ENCODE measurements at regions not wholly inside any gene's neighbourhood (a gene's known extent, or its start where the extent isn't known, plus 50 kb on each side); places are given as distances from the start of the nearest gene placed in this dataset.

DNA sequence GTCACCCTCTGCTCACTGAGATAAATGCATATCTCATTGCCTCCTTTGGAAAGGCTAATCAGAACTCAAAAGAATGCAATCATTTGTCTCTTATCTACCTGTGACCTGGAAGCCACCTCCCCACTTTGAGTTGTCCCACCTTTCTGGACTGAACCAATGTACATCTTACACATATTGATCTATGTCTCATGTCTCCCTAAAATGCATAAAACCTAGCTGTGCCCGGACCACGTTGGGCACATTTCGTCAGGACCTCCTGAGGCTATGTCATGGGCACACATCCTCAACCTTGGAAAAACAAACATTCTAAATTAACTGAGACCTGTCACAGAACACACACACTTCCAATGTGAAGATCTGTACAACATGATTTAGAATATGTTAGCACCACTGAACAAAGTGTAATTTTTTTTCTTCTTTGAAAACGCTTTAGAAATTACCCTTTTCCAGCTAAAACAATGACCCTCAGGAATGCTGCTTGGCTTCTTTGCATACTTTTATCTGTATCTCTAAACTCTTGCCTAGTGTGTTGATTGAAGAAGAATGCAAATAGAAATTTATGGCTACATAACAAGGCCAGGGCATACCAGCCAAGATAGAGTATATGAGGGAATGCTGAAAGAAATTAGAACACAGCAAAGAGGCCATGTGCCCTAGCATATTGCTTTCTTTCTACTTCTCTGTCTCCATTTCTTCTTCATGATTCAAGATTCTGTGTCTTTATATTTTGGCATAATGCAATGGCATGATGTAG is 84.6 kb upstream of the DST start:
- TF ChIP-seq, protein P1, sequence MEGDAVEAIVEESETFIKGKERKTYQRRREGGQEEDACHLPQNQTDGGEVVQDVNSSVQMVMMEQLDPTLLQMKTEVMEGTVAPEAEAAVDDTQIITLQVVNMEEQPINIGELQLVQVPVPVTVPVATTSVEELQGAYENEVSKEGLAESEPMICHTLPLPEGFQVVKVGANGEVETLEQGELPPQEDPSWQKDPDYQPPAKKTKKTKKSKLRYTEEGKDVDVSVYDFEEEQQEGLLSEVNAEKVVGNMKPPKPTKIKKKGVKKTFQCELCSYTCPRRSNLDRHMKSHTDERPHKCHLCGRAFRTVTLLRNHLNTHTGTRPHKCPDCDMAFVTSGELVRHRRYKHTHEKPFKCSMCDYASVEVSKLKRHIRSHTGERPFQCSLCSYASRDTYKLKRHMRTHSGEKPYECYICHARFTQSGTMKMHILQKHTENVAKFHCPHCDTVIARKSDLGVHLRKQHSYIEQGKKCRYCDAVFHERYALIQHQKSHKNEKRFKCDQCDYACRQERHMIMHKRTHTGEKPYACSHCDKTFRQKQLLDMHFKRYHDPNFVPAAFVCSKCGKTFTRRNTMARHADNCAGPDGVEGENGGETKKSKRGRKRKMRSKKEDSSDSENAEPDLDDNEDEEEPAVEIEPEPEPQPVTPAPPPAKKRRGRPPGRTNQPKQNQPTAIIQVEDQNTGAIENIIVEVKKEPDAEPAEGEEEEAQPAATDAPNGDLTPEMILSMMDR (IDR thresholded peaks at IDR 0.05), result no peak
- no peak for TF ChIP-seq POLR2A (IDR thresholded peaks at IDR 0.05)
